KOPT-K1 (cell line): ENCODE measurements at regions not wholly inside any gene's neighbourhood (a gene's known extent, or its start where the extent isn't known, plus 50 kb on each side); places are given as distances from the start of the nearest gene placed in this dataset.
"Not testable (repeated sequence)": the region's sequence is repeated elsewhere in the genome, so short reads cannot be mapped to it uniquely, and the experiment has no call there.

ENCODE experiments used
- H3K27ac ChIP-seq: fragments of 200-600 bp; sonication (generic); 2 replicates; pipeline ENCODE4 v1.5.1; 2016; ENCODE audit warnings: antibody characterized with exemption, mild to moderate bottlenecking, low read depth, low read length; ENCODE audit not compliant: poor library complexity, severe bottlenecking
- H3K36me3 ChIP-seq: fragments of 200-600 bp; sonication (generic); 2 replicates; pipeline ENCODE4 v1.5.1; 2017; ENCODE audit warnings: antibody characterized with exemption, mild to moderate bottlenecking, low read length, moderate library complexity; ENCODE audit not compliant: insufficient read depth
- H3K9me3 ChIP-seq: fragments of 200-600 bp; sonication (generic); 2 replicates; pipeline ENCODE4 v1.5.1; 2017; ENCODE audit warnings: antibody characterized with exemption, low read length, mild to moderate bottlenecking; ENCODE audit not compliant: insufficient read depth, poor library complexity, severe bottlenecking

GRCh38 chrX:65870544-65870943, 169.3 kb downstream of the VSIG4 start:
- not testable (repeated sequence) for H3K36me3 ChIP-seq, H3K9me3 ChIP-seq, H3K27ac ChIP-seq

GRCh38 chrX:65866773-65867172, 173.1 kb downstream of the VSIG4 start:
- H3K36me3 ChIP-seq, result no peaks in the 10 kb centered on the region
- H3K27ac ChIP-seq, result no peak overlapping the region
- no peaks in the 10 kb centered on the region for H3K9me3 ChIP-seq

GRCh38 chrX:65866146-65866545, 173.7 kb downstream of the VSIG4 start:
- Histone ChIP-seq H3K36me3 (no peaks in the 10 kb centered on the region), H3K9me3 (no peaks in the 10 kb centered on the region), H3K27ac (peak overlapping the region; percentile 45)

- Histone ChIP-seq H3K27ac (peak overlapping the region; percentile 38), H3K36me3 (no peaks in the 10 kb centered on the region), H3K9me3 (no peaks in the 10 kb centered on the region)
These were observed 177.2 kb downstream of the VSIG4 start for GRCh38 chrX:65862638-65863037.

GRCh38 chrX:65859299-65859698, 180.6 kb downstream of the VSIG4 start:
- Histone ChIP-seq H3K27ac (no peak overlapping the region), H3K9me3 (no peaks in the 10 kb centered on the region), H3K36me3 (no peaks in the 10 kb centered on the region)

GRCh38 chrX:65854437-65854836, 185.4 kb downstream of the VSIG4 start:
- H3K9me3 ChIP-seq, H3K27ac ChIP-seq, H3K36me3 ChIP-seq: not testable (repeated sequence)

GRCh38 chrX:65851306-65851705, 183.9 kb downstream of the MSN start:
- H3K9me3 ChIP-seq, H3K36me3 ChIP-seq: not testable (repeated sequence)

GRCh38 chrX:65850821-65851220, 183.4 kb downstream of the MSN start:
- not testable (repeated sequence) for H3K36me3 ChIP-seq, H3K27ac ChIP-seq, H3K9me3 ChIP-seq

More at GRCh38 chrX:65851306-65851705, 183.9 kb downstream of the MSN start:
- H3K27ac ChIP-seq, result not testable (repeated sequence)

GRCh38 chrX:65846974-65847373, 179.5 kb downstream of the MSN start:
- Histone ChIP-seq H3K27ac (no peak overlapping the region), H3K9me3 (no peaks in the 10 kb centered on the region)

GRCh38 chrX:65841263-65841662, 173.8 kb downstream of the MSN start:
- no peaks in the 10 kb centered on the region for H3K9me3 ChIP-seq
- no peaks in the 10 kb centered on the region for H3K36me3 ChIP-seq
- H3K27ac ChIP-seq, result no peak overlapping the region

More at GRCh38 chrX:65846974-65847373, 179.5 kb downstream of the MSN start:
- no peaks in the 10 kb centered on the region for H3K36me3 ChIP-seq

GRCh38 chrX:65838674-65839073, 171.2 kb downstream of the MSN start:
- Histone ChIP-seq H3K9me3 (no peaks in the 10 kb centered on the region), H3K27ac (peak overlapping the region; percentile 25)

GRCh38 chrX:65837875-65838549, 170.6 kb downstream of the MSN start:
- H3K36me3 ChIP-seq, result no peaks in the 10 kb centered on the region
- H3K27ac ChIP-seq, result peak overlapping the region; percentile 25
- H3K9me3 ChIP-seq, result no peaks in the 10 kb centered on the region

More at GRCh38 chrX:65838674-65839073, 171.2 kb downstream of the MSN start:
- no peaks in the 10 kb centered on the region for H3K36me3 ChIP-seq

- Histone ChIP-seq H3K9me3 (no peaks in the 10 kb centered on the region), H3K27ac (no peak overlapping the region), H3K36me3 (no peaks in the 10 kb centered on the region)
These were observed 163.8 kb downstream of the MSN start for GRCh38 chrX:65831268-65831667.

GRCh38 chrX:65828599-65828998, 161.1 kb downstream of the MSN start:
- no peaks in the 10 kb centered on the region for H3K36me3 ChIP-seq
- H3K9me3 ChIP-seq, result no peaks in the 10 kb centered on the region

GRCh38 chrX:65825226-65825625, 157.8 kb downstream of the MSN start:
- not testable (repeated sequence) for H3K36me3 ChIP-seq, H3K27ac ChIP-seq, H3K9me3 ChIP-seq

More at GRCh38 chrX:65828599-65828998, 161.1 kb downstream of the MSN start:
- H3K27ac ChIP-seq, result no peak overlapping the region

- Histone ChIP-seq H3K36me3 (no peaks in the 10 kb centered on the region), H3K27ac (no peak overlapping the region), H3K9me3 (no peaks in the 10 kb centered on the region)
These were observed 154.5 kb downstream of the MSN start for GRCh38 chrX:65821721-65822496.
